Type B pancreatic cell (in vitro differentiated cells): ENCODE measurements at regions not wholly inside any gene's neighbourhood (a gene's known extent, or its start where the extent isn't known, plus 50 kb on each side); places are given as distances from the start of the nearest gene placed in this dataset.

Experiments used
- DNase-seq: peaks from one replicate; pipeline ENCODE4 v3.0.0; 2021; ENCODE audit warnings: mixed read lengths; ENCODE audit not compliant: unreplicated experiment; ENCODE audit errors: extremely low spot score
- H3K27ac Mint-ChIP-seq: 2 replicates; pipeline ENCODE4 v1.8.0; 2021; ENCODE audit warnings: mild to moderate bottlenecking, mixed read lengths
- H3K27me3 Mint-ChIP-seq: 2 replicates; pipeline ENCODE4 v1.8.0; 2021; ENCODE audit warnings: mixed read lengths
- H3K36me3 Mint-ChIP-seq: 2 replicates; pipeline ENCODE4 v1.8.0; 2021; ENCODE audit warnings: mixed read lengths
- H3K4me1 Mint-ChIP-seq: one replicate; pipeline ENCODE4 v1.8.0; 2021; ENCODE audit warnings: mixed read lengths; ENCODE audit not compliant: unreplicated experiment
- H3K4me3 Mint-ChIP-seq: 2 replicates; pipeline ENCODE4 v1.8.0; 2021; ENCODE audit warnings: mild to moderate bottlenecking, mixed read lengths
- H3K9me3 Mint-ChIP-seq: 2 replicates; pipeline ENCODE4 v1.8.0; 2021; ENCODE audit warnings: mixed read lengths
- TF ChIP-seq, protein P1 (sequence below): fragments of 200-600 bp; sonication (generic); conservative IDR thresholded peaks from 2 replicates; pipeline ENCODE4 v1.5.0; 2021; ENCODE audit warnings: antibody characterized with exemption, mild to moderate bottlenecking

- Mint-ChIP-seq H3K27ac (no peak overlapping the region), H3K9me3 (no peaks in the 10 kb centered on the region), H3K4me3 (no peak overlapping the region), H3K27me3 (no peaks in the 10 kb centered on the region), H3K36me3 (no peaks in the 10 kb centered on the region), H3K4me1 (no peaks in the 10 kb centered on the region)
- DNase-seq = no peak
- TF ChIP-seq, protein P1, sequence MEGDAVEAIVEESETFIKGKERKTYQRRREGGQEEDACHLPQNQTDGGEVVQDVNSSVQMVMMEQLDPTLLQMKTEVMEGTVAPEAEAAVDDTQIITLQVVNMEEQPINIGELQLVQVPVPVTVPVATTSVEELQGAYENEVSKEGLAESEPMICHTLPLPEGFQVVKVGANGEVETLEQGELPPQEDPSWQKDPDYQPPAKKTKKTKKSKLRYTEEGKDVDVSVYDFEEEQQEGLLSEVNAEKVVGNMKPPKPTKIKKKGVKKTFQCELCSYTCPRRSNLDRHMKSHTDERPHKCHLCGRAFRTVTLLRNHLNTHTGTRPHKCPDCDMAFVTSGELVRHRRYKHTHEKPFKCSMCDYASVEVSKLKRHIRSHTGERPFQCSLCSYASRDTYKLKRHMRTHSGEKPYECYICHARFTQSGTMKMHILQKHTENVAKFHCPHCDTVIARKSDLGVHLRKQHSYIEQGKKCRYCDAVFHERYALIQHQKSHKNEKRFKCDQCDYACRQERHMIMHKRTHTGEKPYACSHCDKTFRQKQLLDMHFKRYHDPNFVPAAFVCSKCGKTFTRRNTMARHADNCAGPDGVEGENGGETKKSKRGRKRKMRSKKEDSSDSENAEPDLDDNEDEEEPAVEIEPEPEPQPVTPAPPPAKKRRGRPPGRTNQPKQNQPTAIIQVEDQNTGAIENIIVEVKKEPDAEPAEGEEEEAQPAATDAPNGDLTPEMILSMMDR = no peak
These were observed 621.6 kb downstream of the TLR4 start for GRCh38 chr9:118325757-118326156.

GRCh38 chr9:118326326-118326725 lies 622.1 kb downstream of the TLR4 start:
- DNase-seq = no peak
- TF ChIP-seq, protein P1 = no peak
- no peaks in the 10 kb centered on the region for H3K36me3 Mint-ChIP-seq
- H3K27me3 Mint-ChIP-seq = no peaks in the 10 kb centered on the region
- no peaks in the 10 kb centered on the region for H3K4me1 Mint-ChIP-seq
- H3K4me3 Mint-ChIP-seq = no peak overlapping the region
- H3K9me3 Mint-ChIP-seq = no peaks in the 10 kb centered on the region
- H3K27ac Mint-ChIP-seq = no peak overlapping the region

DNA sequence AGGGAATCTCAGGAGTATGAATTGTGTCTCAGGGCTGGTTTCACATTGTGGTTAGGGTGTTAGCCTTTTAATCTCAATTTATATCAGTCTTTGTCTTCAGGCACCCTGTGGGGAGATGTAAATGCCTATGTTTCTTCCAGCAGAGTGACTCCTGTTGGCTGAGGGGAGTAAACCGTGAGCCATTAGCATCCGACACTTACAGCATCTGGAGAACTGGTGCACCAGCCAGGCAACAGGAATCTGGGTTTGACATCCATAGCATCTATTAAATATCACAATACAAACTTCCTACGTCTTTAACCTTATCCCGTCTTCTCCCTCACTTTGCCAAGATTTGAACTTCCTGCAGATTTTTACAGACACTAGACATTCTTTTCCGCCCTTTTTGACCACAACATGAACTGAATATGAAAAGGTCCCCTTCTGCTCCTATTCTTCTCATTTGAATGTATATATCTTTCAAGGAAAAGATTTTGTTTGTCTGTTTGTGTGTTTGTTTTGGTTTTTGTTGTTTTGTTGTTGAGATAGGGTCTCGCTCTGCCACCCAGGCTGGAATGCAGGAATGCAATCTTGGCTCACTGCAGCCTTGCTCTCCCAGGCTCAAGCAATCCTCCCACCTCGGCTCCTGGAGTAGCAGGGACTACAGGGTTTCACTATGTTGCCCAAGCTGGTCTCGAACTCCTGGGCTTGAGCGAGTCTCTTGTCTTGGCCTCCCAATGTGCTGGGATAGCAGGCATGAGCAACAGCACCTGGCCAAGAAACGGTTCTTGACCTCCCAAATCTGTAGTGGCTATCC lies 626.2 kb downstream of the TLR4 start:
- DNase-seq = no peak
- Mint-ChIP-seq H3K4me1 (no peaks in the 10 kb centered on the region), H3K9me3 (no peaks in the 10 kb centered on the region)

GRCh38 chr9:118331622-118332045 lies 627.4 kb downstream of the TLR4 start:
- Mint-ChIP-seq H3K4me3 (no peak overlapping the region), H3K9me3 (no peaks in the 10 kb centered on the region), H3K4me1 (no peaks in the 10 kb centered on the region), H3K27me3 (no peaks in the 10 kb centered on the region), H3K27ac (no peak overlapping the region), H3K36me3 (no peaks in the 10 kb centered on the region)
- TF ChIP-seq, protein P1 = no peak
- no peak for DNase-seq

More for the DNA sequence above, 626.2 kb downstream of the TLR4 start:
- Mint-ChIP-seq H3K4me3 (no peak overlapping the region), H3K36me3 (no peaks in the 10 kb centered on the region), H3K27me3 (no peaks in the 10 kb centered on the region), H3K27ac (no peak overlapping the region)
- TF ChIP-seq, protein P1 = no peak

DNA sequence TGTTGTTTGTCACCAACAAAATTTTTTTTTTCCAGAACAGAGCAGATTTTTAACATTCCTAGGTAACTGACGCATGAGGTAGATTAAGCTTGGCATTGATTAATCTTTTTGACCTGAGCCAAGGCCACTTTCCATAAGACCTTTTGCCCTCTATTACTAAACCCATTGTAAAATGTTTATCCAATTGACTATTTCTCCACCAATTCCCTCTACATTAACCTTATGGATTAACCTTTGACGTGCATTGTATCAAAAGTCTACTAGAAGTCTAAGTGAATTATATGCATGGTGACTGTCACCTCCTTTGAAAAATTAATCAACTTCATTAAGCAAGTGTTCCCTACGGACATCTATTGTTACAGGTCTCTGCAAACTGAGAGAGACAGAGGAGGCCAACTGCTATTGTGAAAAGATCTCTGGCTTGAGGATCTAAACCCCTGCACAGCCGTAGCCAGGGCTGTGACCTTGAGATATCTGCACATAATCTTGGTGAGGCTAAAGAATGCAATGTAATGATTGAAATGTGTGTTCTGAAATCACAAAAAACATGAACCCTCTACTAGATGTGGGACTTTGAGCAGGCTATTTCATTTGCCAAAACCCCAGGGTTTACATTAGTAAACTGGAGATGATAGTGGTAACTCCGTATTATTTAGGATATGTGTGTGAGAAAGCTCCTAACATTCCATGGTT lies 632.2 kb downstream of the TLR4 start:
- no peaks in the 10 kb centered on the region for H3K27me3 Mint-ChIP-seq

More for the DNA sequence above, 632.2 kb downstream of the TLR4 start:
- DNase-seq = no peak
- H3K36me3 Mint-ChIP-seq = no peaks in the 10 kb centered on the region
- H3K4me1 Mint-ChIP-seq = no peaks in the 10 kb centered on the region
- H3K27ac Mint-ChIP-seq = no peak overlapping the region
- no peak overlapping the region for H3K4me3 Mint-ChIP-seq
- H3K9me3 Mint-ChIP-seq = no peaks in the 10 kb centered on the region
- TF ChIP-seq, protein P1 = no peak
